HL-60 (cell line): ENCODE measurements at regions not wholly inside any gene's neighbourhood (a gene's known extent, or its start where the extent isn't known, plus 50 kb on each side); places are given as distances from the start of the nearest gene placed in this dataset.

Experiments used
- CTCF ChIP-seq: IDR thresholded peaks from one replicate; pipeline ENCODE4 v1.5.1; 2011; ENCODE audit warnings: low read length, control low read depth, inconsistent platforms; ENCODE audit not compliant: insufficient read depth
- GABPA ChIP-seq: IDR thresholded peaks from 2 replicates; pipeline ENCODE4 v1.6.1; 2012; ENCODE audit warnings: low read depth
- POLR2AphosphoS5 ChIP-seq: IDR thresholded peaks from 2 replicates; pipeline ENCODE4 v1.6.1; 2012; ENCODE audit warnings: low read depth
- REST ChIP-seq: IDR thresholded peaks from 2 replicates; pipeline ENCODE4 v1.6.1; 2012; ENCODE audit warnings: low read depth; ENCODE audit not compliant: insufficient replicate concordance
- SPI1 ChIP-seq: IDR thresholded peaks from 2 replicates; pipeline ENCODE4 v1.6.1; 2012; ENCODE audit warnings: low read depth, mild to moderate bottlenecking, borderline replicate concordance

GRCh38 chr6:144466716-144467115 is 181.6 kb downstream of the UTRN start:
- TF ChIP-seq REST (no peak), CTCF (no peak), POLR2AphosphoS5 (no peak), GABPA (no peak), SPI1 (no peak)
